Central memory CD4-positive, alpha-beta T cell (primary cell): ENCODE measurements at regions not wholly inside any gene's neighbourhood (a gene's known extent, or its start where the extent isn't known, plus 50 kb on each side); places are given as distances from the start of the nearest gene placed in this dataset.

ENCODE experiments used
- DNase-seq: peaks from one replicate; pipeline ENCODE4 v3.0.0; 2022

DNA sequence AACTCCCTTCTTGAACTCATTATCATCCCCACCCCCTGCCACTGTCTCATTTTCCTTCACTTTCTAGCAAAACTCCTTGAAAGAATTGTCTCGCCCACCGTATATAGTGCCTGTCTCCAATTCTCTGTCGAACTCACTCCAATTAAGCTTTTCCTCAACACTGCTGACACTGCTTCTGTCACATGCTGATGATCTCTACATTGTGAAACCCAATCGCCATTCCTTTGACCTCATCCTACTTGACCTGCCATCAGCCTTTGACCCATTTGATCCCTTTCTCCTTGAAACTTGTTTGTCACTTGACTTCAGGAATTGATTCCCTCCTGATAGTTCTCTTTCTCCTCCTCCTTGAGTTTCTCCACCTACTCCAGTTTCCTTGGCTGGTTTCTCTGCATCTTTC lies 54.8 kb downstream of the CCDC71L start:
- no peak for DNase-seq

DNA sequence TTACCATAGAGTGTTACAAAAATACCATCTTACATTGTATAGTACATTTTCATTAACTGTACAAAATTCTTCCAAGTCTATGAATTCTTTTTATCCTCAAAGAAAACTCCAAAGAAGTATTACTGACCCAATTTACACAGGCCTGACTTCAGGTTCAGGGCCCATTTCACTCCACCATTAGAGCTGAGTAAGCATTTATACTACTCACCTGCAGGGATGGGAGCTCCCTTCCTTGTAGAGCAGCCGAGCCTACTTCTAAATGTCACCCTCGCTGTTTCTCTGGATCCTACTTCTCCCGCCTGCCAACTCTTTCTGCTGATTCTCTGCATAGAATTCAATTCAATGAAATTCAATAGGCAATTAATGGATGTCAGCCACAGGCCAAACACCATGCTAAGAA lies 56.0 kb downstream of the CCDC71L start:
- DNase-seq = no peak

DNA sequence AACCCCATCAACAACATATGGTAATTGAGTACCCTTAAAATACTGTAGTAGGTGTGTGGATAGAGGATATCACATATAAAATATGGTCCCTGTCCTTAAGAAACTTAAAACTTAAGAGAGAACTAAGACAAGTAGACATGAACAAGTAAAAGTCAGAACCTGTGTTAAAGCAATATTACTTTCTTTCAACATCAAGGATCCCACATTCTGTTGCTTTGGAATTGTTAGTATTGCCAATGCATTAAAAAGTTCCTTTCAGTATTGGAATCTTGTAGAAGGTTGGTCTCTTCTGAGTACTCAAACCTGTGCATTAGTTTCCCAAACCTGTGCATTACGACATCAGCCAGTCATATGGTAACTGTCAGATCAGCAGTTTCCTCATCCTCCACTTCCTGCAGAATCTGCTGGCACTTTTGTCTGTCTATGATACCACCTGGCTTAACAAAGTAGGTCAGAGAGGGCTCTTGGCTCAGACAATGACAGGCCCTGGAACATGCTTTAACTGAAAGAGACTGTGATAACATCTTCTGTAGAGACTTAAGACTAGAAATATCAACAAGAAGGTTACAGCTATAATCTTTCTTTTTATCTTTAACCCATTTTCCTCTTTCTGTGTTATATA lies 56.5 kb downstream of the CCDC71L start:
- DNase-seq = peak; percentile 66

DNA sequence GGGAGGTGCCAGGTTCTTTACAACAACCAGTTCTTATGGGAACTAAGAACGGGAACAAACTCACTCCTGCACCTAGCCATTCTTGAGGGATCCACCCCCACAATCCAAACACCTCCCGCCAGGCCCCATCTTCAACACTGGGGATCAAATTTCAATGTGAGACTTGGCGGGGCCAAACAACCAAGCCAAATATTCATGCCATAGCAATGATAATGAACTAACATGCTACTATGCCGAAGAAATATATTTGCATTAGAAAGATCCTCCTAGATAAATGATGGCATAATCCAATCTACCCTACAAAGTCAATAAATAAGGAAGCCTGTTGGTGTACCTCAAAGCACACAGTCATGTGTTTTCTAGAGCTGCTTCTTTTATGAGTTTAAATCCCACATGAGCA lies 57.6 kb downstream of the CCDC71L start:
- DNase-seq = no peak

DNA sequence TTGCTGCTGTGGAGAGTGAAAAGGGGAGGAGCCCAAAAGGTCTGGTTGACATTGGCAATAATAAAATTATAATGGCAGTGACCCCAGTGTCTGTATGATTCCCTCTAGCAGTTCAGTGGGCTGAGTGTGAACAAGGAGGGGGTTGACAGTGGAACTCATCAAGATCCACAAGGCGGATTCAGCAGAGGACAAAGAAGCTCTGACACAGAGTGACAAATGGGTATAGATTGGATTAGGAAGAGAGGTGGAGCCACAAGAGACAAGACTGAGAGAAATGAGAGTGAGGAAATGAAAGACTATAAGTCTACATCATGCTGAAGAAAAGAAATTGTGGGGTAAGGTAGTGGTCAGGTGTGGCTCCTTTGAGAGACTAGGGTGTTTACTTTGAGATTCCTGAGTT lies 58.9 kb downstream of the CCDC71L start:
- no peak for DNase-seq

DNA sequence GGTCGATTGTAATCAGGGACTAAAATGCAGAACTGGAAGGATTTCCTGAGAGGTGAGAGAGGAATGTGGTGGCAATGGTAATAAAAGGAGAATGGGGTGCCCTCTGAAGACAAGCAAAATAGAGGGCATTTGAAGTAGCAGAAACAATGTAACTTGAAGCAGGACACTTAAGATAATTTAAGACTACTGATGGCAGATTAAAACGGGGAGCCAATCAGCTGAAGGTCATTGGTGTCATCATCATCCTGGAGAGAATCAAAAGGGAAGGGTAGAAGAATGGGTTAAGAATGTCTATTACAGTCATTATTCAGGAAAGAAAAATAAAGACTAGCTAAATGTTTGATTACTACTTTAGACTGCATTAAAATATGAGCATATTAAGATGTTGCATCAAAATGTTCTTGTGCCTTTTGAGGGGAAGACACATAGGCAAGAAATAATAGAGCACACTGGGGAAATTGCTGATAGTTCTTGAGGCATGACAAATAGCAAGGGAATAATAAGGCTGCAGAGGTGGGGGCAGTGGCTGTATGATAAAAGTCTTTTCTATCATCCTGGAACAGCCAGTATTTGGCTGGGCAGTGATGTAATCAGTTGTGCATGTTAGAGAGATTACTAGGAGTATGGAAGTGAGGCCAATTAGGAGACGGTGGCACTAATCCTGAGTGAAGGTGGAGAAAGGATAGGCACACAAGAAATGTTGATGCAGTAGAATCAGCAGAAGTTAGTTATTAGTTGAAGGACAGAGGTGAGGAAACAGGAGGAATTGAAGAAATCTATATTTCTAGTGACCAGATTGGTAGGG lies 60.2 kb downstream of the CCDC71L start:
- no peak for DNase-seq

DNA sequence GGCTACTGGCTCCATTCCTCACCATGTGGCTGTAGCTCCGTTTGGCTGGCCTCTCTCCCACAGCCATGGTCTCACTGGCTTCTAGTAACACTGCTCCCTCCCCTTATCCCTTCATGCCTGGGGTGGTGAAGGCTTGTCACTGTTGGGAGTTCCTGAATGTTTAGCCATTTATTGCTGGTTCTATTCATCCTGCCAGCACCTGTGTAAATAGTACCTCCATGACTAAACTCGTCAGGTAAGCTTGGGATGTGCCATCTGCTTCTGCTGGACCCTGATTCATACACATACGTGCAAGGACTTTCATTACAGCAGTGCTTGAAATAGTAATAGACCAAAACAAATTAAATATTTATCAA lies 61.6 kb downstream of the CCDC71L start:
- no peak for DNase-seq

DNA sequence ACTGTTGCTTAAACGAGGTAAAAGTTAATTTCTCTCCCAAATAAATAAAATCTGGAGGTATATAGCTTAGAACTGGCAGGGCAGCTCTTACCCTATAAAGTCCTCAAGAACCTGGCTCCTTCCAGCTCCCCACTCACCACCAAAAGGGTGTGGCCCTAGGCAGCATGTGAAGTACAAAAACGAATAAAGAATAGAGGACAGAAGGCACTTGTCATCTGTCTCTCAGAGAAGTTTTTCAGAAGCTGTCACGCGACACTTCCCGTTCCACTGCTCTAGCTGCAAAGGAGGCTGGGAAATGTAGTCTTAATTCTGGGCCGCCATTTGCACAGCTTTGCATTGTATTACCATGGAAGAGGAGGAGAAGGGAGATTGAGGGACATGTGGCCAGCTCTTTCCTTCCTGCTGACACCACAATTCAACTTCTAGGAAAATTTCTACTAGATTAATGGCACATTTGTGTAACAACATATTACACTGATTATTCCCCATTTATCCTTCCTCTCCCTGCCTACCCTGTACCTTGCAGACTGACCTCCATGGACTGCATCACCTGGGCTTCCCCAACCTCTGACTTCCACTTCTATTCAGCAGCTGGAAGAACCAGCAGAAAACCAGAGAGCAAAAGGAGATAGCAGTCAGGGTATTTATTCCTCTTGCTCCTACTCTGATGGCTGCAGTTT lies 62.2 kb downstream of the CCDC71L start:
- DNase-seq = peak; percentile 67

DNA sequence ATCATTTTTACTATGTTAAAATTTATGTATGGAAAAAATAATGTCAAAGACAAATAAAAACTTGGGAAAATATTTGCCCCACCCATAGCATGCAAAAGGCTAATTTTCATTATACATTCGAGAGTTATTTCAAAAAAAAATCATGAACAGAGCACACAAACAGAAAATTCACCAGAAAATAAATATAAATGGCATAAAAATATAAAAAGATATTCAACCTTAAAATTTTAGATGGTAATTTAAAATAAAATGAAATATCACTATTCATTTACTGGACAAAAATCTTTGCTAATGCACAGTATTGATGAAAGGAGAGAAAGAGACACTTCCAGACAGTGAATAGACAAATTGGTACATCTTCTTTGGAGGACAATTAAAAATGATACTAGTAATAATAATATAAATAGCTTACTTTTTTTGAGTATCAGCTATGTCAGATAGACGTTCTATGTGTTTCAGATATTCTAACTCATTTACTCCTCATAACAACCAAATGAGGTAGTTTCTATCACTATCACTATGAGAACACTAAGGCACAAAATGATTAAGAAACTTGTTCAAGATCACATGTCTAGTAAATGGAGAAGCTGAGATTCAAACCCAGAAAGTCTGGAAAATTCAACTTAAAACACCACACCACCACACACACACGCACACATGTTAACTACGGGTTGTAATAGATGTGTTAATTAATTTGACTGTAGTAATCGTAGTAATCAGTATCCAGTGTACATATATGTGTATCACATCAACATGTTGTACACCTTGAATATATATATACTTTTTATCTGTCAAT lies 63.0 kb downstream of the CCDC71L start:
- DNase-seq = no peak

DNA sequence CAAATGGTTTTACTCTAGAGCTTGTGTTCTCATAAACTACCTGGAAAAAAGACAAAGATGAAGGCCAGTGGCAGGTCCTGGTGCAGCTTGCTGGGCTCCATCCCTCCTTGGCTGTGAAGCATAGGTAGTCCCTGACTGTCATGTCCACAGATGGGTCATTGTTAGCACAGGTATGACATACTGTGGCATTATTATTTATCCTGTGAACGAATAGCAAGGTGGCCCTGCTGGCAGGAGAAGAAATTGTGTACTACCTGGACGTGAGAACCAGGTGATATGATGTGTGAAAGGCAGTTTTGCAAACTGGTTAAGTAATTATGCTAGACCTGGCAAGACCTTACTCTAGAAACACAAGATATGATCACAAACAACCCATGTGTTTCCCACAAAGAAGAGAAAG lies 63.9 kb downstream of the CCDC71L start:
- DNase-seq = no peak

DNA sequence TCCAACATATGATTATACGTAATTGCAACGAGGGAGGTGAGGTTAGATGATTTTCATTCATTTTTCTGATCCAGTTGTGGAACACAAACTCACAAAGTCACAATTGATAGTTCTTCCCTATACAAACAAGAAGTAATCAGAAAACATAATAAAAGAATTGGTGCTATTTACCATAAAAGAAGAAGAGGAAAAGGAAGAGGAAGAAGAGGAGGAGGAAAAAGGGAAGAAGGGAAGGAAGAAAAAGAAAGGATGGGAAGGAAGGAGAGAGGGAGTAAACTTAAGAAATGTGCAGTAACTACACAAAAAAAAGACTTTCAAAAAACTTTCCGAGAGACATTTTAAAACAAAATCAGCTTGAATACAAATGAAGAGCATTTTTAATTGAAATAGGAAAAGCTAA lies 65.0 kb downstream of the CCDC71L start:
- DNase-seq = no peak

DNA sequence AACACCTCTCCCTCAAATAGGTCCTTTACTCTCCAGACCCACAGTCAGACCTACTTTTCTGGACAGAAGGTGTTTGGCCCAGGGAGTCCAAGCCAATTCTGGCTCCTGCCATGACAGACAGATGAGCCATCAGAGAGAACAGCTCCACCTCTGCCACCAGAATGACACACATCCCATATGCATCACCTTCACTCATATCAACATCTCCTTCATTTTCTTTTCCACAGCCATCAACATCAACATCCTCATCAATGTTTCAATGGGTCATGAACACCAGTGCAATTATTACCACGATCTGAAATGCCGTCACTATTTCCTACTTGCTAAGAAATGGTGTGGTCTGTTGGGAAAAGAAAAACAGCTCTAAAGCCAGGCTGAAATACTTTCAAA lies 67.9 kb downstream of the CCDC71L start:
- no peak for DNase-seq

DNA sequence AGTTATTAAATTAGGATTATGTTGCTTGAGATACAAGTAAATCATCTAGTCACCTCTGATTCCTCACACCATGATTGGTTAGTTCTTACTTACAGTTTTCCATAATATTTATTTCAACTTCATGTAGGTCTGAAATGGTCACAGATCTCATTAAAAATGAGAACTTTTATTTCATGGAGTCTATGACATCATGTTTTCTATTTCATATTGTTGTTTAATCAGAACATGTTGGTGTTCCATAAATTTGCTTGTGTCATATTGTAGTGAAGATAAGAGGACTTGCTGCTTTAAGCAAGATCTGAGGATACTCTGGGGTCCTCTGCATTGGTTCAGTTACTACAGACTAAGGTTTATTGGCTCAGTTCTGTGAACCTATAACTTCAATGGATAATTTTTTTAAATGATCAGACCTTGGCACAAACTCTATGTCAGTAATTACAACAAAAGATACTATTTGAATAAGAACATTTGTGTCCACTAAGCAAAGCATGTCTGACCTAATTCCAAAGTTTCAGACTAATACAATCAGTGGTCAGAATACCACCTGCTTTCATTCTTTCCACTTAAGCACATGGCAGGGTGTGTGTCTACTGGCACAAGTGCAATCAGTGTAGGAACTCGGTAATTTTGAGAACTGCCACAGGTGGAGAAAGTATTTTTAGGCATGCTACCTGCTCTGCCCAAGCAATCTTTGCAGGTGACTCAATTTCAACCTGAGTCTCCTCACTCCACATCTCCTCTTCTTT lies 68.5 kb downstream of the CCDC71L start:
- DNase-seq = no peak

DNA sequence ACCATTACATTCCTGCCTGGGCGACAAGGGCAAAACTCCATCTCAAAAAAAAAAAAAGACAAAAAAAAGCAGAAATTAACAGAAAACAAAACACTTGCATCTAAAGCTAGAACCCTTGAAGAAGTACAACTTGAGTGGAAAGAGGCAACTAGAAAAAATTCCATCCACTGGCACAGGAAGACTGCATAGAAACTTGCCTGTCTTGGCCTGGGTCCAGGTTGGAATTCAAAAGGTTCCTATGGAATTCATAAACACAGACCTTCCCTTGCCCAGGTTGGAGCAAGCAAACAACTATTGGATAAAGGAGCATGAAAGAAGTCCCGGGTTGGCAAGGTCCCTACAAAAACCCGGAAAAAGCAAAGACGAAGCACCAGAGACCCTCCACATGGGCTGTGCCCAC lies 69.8 kb downstream of the CCDC71L start:
- no peak for DNase-seq

DNA sequence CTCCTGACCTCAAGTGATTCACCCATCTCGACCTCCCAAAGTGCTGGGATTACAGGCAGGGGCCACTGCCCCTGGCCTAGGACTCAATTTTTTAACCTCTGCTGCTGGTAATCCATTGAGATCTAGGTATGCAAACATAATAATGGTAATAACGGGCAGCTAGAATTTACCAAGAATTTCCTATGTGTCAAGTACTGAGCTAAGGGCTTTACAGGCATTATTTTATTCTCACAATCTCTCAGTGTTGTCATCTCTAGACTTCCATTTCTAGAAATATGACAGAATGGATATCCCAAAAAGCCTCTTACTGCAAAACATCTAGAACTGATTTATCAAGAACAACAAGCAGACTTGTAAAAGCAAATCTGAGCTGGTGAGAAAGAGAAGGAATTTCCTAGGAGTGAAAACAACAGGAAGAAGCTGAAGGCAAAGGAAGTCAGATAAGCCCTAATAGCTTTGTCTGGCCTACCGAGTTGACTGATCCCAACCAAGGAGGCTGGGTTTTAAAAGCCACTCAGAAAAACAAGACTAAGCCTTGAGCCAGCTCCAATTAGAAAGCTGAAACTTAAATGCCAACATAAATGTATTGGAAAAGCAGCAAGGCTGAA lies 70.6 kb downstream of the CCDC71L start:
- no peak for DNase-seq

DNA sequence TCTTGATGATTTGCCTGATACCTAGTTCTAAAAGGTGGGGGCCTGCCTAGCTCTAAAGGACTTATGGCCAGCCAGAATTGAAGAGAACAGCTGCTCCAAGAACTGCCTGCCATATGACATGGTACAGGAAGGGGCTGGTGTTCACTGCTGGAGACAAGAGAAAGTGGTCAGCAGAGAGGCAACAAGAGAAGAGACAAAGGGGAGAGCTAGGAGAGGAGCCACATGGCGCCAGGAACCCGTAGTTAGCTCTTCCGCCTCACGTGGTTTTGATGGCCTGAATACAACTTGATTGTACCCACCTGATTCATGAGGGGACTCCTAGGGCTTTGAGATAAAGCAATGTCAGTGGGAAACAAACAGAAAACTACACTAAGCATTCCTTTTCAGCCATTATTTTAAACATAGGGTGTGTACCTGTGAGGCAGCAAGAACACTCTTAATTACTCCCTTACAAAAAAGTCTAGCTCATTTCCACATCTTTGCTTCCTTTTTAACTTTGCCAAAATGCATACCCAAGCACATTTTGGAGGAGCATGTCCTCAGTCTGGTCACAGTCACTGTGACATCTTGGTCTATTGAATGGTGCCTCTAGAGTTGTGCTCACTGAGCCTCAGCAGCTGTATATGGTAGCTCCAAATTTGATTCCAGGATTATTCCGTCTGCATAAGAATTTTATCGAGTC lies 71.6 kb downstream of the CCDC71L start:
- no peak for DNase-seq

DNA sequence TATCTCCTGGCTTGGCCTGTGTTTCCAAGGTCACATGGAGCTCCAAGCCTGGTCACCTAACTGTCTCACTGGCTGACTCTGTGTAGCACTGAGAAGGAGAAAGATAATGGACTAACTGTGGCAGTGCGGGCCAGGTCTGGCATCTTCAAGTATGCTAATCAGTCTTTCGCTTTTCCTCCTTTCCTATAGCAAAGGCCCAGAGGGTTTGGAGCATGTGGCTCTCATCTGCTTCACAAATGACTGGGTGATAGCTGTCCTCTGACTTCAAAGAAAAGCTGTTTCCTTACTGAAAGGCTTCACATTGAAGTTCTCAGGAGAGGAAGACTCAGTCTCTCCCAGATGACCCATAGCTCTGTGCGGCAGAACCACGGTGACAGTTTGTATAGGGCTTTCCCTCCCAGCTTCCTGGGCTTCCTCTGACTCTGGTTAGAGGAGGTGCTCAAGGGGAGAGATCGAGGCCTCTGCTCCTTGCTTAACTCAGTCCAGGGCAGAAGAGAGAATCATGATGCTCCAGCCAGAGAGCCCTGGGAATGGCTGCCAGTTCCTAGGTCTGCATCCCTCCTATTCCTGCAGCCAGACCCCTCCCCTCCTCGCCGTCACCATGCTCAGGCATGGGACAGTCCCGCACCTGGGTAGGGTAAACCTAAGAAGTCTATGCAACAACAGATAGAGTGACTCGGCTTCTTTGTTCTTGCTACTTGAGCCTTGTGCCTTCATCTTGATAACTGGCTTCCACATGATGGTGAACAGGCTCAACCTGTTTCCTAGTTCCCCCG lies 72.3 kb downstream of the CCDC71L start:
- no peak for DNase-seq

DNA sequence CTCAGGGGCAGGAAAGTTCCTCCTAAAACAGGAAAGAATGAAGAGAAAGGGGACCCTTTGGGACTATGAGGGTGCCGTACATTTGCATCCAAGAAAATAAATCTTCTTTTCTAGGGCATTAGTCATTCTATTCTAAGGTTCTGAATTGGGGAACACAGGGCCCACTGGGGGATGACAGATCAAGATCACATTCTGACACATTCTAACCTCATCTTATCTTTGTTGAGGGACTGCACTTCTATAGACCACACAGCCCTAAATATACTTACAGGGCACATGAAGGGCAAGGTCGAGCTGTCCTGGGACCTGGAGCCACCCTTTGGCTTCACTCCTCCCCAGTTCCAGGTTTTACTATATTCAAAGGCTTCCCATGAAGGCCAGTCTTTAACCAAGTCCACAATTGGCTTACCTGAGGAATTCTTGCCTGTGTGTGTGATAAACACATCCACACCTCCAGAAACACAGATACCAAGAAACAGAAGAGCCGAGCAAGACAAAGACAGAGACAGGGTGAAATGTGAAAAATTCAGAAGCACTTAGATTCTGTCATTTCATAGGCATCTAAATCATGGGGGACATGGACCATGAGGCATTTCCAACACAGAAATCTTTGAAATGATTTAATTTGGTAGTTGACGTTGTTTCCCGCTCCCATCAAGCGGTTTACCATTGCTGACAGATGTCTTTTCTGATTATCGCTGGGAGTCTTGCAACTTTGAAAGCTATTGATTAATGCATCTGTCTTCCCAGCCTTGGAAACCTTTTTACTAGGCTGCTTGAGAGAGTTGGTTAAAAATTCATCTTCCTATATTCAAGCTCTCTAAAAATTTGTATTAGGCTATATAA lies 75.8 kb downstream of the CCDC71L start:
- DNase-seq = no peak
